ENCODE measurements at regions not wholly inside any gene's neighbourhood (a gene's known extent, or its start where the extent isn't known, plus 50 kb on each side); places are given as distances from the start of the nearest gene placed in this dataset.

- TF ChIP-seq ZFX (IDR thresholded peaks at IDR 0.05; ENCODE audit: borderline replicate concordance): no peak
- TF ChIP-seq, protein P1, sequence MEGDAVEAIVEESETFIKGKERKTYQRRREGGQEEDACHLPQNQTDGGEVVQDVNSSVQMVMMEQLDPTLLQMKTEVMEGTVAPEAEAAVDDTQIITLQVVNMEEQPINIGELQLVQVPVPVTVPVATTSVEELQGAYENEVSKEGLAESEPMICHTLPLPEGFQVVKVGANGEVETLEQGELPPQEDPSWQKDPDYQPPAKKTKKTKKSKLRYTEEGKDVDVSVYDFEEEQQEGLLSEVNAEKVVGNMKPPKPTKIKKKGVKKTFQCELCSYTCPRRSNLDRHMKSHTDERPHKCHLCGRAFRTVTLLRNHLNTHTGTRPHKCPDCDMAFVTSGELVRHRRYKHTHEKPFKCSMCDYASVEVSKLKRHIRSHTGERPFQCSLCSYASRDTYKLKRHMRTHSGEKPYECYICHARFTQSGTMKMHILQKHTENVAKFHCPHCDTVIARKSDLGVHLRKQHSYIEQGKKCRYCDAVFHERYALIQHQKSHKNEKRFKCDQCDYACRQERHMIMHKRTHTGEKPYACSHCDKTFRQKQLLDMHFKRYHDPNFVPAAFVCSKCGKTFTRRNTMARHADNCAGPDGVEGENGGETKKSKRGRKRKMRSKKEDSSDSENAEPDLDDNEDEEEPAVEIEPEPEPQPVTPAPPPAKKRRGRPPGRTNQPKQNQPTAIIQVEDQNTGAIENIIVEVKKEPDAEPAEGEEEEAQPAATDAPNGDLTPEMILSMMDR (IDR thresholded peaks at IDR 0.05): no peak
Measured at GRCh38 chr11:95660038-95660437, 129.5 kb downstream of the FAM76B start.
